ENCODE measurements at regions not wholly inside any gene's neighbourhood (a gene's known extent, or its start where the extent isn't known, plus 50 kb on each side); places are given as distances from the start of the nearest gene placed in this dataset.
A peak's percentile ranks its signal among the peaks of the same experiment; 100 is the strongest.
"Not testable (repeated sequence)": the region's sequence is repeated elsewhere in the genome, so short reads cannot be mapped to it uniquely, and the experiment has no call there.

DNA sequence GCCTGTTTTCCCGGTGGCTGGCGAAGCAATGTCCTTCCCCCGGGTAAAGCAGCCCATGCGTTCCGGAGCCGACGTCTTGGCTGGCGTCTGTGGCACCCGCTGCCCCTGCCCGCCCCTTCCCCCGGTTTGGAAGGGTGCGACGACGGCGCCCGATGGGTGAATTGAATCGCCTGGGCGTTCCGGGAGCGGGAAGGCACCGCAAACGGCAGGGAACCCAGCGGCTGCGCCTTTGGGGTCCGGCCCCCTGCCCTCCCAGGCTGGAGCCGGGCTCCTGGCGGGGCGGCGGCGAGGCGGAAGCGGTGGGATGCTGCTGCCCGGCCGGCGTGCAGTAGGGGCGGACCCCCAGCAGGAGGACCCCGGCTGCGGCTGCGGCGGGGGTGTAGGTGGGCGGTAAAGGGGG is 123.6 kb upstream of the RHOU start:
- DNase-seq, result not testable (repeated sequence)

DNA sequence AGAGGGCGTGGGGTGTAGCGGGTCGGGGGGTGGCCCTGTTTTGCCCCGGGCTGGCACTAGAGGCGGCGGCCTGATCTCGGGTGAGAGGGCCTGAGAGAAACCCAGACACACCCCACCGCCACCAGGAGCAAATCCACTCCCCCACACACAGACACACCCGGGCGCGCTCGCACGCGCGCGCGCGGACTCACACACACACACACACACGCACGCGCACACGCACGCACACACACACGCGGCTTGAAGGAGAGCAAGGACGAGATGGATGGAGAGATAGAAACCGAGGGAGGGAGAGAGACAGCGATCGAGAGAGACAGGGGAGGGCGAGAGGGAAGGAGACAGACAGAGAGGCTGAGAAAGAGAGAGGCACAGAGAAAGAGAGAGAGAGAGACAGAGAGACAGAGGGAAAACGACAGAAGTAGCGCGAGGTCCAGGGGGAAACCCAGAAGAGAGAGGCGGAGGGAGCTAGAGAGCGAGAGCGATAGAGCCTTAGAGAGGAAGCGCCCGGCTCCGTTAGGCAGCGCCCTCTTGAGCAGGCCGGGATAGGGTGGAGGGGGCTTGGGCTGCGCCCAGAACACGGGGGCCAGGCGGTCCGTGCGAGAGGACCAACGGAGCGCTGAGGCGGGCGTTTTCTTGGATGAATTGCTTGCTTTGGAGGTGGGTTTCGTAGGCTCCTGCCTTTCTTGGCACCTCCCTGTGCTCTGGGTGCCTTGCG is 113.1 kb upstream of the RHOU start:
- DNase-seq, result not testable (repeated sequence)

GRCh38 chr1:228626481-228626880 is 108.8 kb upstream of the RHOU start:
- not testable (repeated sequence) for DNase-seq

DNA sequence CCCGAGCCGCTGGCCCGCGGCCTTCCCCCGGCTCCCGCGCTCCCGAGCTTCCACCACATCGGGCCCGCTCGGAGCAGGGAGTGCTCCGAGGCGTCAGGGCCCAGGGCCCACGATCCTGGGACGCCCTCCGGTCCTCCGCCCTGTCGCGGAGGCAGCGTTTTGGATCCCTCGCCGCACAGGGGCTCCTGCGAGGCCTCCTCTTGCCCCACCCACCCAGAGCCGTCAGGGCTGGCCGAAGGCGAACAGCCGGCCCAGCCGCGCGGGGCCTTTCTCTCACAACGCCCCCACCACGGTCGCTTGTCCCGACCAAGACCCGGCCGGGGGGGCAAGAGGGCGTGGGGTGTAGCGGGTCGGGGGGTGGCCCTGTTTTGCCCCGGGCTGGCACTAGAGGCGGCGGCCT is 102.4 kb upstream of the RHOU start:
- not testable (repeated sequence) for DNase-seq

DNA sequence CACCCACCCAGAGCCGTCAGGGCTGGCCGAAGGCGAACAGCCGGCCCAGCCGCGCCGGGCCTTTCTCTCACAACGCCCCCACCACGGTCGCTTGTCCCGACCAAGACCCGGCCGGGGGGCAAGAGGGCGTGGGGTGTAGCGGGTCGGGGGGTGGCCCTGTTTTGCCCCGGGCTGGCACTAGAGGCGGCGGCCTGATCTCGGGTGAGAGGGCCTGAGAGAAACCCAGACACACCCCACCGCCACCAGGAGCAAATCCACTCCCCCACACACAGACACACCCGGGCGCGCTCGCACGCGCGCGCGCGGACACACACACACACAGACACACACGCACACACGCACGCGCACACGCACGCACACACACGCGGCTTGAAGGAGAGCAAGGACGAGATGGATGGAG is 100.0 kb upstream of the RHOU start:
- not testable (repeated sequence) for DNase-seq

GRCh38 chr1:228637529-228637928 is 97.8 kb upstream of the RHOU start:
- not testable (repeated sequence) for DNase-seq

DNA sequence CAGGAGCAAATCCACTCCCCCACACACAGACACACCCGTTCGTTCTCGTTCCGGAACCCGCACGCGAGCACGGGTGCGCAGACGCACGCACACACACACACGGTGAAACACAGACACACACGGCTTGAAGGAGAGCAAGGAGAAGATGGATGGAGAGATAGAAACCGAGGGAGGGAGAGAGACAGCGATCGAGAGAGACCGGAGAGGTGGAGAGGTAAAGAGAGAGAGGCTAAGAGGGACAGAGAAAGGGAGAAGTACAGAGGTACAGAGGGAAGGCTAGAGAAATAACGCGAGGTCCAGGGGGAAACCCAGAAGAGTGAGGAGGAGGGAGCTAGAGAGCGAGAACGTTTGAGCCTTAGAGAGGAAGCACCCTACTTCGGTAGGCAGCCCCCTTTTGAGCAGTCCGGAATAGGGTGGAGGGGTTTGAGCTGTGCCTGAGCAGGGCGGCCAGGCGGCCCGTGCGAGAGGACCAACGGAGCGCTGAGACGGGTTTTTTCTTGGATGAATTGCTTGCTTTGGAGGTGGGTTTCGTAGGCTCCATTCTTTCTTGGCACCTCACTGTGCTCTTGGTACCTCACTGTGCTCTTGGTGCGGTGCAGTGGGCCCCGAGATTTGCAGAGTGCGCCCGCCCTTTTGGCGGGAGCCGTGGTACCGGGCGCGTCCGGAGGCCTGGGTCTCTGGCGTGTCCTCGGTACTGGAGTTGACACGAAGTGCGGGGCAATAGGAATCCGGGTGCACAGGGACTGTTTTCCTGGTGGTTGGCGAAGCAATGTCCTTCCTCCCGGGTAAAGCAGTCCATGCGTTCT is 88.4 kb upstream of the RHOU start:
- DNase-seq, result no peak

DNA sequence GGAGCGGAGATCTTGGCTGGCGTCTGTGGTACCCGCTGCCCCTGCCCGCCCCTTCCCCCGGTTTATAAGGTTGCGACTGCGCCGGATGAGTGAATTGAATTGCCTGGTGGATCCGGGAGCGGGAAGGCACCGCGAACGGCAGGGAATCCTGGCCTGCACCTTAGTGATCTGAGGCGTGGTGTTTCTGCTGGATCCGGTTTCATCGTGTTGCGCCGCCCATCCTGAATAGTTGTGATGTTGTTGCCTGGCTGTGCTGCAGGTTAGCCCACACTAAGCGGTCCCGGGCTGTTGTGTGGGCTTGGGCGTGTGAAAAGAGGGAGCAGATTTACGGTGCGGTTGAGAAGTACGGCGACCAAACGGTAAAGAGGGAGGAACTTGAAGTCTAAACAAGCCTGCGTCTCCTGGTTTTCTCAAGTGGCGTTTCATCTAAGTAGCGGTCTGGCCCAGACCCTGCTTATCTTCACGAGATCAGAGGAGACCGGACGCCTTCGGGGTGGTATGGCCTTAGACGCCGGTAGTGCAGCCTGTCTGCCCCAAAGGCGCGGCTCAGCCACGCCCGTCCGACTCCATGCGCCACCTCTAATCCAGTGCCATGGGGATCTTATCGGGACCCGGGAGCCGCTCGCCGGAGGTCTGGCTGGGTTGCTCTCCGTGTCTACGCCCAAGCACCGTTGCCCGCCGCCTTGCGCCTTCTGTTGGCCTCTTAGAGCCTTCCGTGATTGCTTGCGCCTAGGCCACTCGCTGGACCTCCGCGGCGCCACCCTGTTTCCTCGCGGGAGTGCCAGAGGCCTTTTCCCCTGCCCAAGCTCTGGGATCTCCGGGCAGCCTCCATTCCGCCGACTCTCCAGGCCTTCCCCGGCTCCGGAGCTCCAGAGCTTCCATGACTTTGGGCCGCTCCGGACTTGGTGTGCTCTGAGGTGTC is 87.5 kb upstream of the RHOU start:
- no peak for DNase-seq

DNA sequence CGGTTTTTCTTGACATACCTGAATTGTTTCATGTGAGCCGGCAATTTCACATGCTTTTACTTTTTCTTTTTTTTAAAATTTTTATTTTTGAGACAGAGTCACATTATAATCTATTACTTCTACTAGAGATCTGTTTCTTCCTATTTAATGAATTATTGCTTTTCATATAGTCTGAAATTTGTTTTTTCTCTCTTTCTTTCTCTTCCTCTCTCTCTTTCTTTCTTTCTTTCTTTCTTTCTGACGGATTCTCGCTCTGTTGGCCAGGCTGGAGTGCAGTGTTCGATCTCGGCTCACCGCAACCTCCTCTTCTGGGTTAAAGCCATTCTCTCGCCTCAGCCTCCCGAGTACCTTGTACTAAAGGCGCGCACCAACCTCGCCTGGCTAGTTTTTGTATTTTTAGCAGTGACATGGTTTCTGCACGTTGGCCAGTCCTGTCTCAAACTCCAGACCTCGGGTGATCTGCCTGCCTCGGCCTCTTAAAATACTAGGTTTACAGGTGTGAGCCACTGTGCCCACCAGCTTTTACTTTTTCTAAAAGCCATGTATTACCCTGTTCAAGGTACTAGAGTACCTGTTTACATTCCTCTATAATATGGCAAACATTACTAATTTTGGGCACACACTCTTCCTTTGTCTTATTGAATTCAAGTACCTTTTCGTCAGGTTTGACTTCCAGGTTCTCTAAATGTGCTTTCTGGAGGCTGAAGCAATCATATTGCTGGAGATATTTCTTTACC is 86.5 kb upstream of the RHOU start:
- DNase-seq, result no peak

DNA sequence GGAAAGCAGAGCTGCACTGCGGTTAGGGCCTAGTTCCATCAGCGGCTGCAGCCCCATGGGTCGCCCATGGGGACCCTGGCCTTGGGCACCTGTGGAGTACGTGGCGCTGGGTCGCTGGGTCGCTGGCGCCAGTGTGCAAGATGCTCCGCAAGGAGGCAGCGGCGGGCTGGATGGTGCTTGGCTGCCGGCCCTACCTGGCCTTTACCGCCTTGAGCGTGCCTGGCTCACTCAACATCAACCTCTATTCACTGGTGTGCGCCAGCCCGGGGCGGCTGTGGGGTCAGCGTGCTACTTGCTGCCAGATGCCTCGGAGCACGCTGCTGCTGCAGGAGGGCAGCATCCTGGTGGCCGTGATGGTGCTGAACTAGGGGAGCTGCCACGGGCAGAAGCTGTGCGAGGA is 85.1 kb upstream of the RHOU start:
- DNase-seq, result no peak

DNA sequence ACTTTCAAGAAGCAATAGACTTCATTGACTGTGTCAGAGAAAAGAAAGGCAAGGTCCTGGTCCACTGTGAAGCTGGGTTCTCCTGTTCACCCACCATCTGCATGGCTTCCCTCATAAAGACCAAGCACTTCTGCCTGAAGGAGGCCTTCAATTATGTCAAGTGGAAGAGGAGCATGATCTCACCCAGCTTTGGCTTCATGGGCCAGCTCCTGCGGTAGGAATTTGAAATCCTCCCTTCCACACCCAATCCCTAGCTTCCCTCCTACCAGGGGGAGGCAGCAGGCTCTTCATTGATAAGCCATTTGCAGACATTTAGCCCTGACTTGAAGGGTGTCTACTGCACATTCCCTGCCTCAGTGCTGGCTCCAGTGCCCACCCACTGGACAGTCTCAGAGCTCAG is 84.3 kb upstream of the RHOU start:
- DNase-seq, result no peak

DNA sequence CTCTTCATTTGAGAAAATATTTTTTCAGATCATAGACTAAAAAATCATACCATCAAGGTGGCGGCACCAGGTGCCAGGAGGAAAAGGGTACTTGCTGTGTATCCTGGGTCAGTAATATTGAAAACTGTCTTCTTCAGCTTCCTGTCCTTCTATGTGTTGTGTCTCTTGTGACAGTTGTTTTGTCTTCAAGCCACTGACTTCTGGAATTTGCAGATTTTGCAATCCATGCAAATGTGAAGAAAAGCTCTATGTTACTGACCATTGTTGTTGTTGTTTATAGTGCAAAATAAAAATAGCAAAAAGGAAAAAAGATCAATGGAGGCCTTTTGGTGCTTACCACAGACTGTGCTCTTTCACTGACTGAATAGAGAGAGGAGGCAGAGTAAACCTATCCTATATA is 83.2 kb upstream of the RHOU start:
- DNase-seq, result no peak

- not testable (repeated sequence) for DNase-seq
Observed at GRCh38 chr1:228653057-228653456, 82.2 kb upstream of the RHOU start.

GRCh38 chr1:228653748-228654147 is 81.5 kb upstream of the RHOU start:
- no peak for DNase-seq

DNA sequence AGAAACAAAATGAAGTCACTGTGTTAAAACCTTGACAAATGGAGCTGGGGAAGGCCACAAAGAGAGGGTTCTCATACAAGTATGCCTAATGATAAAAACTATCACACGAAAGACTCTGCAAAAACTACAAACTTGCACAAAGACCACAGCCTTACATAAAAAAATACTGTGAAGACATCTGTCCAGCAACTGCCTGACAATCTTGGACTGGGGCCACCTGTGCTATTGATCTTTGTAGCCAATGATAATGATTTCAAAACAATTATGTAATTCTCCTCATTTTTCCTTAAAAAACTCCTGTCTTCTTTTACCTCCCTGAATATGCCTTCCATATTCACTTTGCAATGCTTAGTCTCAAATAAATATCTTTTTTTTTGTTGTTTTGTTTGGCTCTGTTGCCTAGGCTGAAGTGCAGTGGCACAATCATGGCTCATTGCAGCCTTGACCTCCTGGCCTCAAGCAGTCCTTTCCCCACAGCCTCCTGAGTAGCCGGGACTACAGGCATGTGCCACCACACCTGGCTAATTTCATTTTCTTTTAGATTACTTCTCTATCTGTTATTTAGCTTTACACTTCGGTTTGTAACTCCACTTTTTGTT is 79.4 kb upstream of the RHOU start:
- no peak for DNase-seq

GRCh38 chr1:228662007-228662689 is 73.1 kb upstream of the RHOU start:
- not testable (repeated sequence) for DNase-seq

DNA sequence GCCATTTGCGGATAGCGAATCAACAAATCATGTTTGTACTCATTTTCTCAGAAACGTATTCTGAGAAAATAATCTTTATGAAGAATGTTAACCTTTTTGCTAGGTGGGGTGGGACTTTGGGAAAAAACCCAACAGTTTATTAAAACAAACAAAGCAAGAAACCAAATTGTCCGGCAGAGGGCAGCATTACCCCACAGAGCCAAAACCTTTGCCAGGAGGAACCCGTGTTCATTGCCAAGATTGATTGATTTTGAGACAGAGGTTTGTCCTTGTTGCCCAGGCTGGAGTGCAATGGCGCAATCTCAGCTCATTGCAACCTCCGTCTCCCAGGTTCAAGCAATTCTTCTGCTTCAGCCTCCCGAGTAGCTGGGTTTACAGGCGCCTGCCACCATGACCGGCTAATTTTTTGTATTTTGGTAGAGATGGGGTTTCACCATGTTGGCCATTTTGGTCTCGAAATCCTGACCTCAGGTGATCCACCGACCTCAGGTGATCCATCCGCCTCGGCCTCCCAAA is 70.8 kb upstream of the RHOU start:
- peak; percentile 64 for DNase-seq

DNA sequence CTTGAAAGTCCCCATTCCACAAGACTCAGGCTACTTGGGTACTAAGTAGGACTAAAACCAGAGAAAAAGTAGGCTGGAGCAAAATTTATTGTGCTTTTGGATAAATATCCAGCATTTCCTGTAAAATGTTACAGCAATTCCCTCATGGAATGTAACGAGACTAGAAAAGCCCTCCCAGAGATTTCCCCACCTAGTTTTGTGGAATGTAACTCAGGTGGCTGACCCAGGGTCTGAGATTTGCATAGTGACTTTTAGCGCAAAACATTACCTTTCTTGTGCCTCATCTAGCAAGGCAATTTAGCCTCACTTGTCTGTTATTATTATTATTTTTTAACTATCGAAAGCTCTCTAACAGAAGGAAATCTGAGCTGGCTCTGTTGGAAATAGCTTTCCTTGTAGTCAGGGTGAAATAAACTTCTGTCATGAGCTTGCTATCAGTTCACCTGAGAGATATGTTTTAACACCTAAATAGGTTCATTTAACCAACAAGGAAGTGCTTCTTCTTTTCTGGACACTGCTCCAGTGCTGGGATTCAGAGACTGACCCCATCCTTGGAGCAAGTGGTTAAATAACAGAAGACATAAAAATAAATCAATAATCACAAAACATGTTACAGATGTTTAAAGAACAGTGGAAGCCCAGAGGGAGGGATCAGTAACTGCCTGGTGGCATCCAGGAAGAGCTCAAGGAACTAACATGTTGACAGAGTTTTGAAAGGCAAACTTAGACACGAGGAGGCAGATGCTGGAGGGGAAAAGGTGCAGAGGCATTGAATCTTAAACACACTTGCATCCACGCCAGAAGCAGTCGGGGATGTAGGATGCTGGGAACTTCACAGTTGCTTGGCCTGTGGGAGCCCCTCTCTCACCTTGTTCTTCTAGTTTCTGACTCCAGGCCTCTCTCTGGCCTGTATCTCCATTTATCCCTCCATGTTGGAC is 68.3 kb upstream of the RHOU start:
- DNase-seq, result no peak

GRCh38 chr1:228668553-228669241 is 66.6 kb upstream of the RHOU start:
- DNase-seq, result no peak

- DNase-seq, result no peak
Observed at GRCh38 chr1:228669242-228669585, 66.1 kb upstream of the RHOU start.
